SJCRH30 (cell line): ENCODE measurements at regions not wholly inside any gene's neighbourhood (a gene's known extent, or its start where the extent isn't known, plus 50 kb on each side); places are given as distances from the start of the nearest gene placed in this dataset.
"Not testable (repeated sequence)": the region's sequence is repeated elsewhere in the genome, so short reads cannot be mapped to it uniquely, and the experiment has no call there.

Experiments
- DNase-seq, 2 experiments: peaks; one replicate each; pipeline ENCODE4 v3.0.0-alpha.2; 2015 to 2020
- H3K27ac ChIP-seq: fragments of 250-450 bp; sonication (Bioruptor Pico); 2 replicates; pipeline ENCODE4 v1.5.1; 2020; ENCODE audit warnings: mild to moderate bottlenecking, moderate library complexity
- H3K27me3 ChIP-seq: fragments of 250-450 bp; sonication (Bioruptor Pico); 2 replicates; pipeline ENCODE4 v1.5.1; 2020; ENCODE audit warnings: mild to moderate bottlenecking, moderate library complexity
- H3K36me3 ChIP-seq: fragments of 250-450 bp; sonication (Bioruptor Pico); 2 replicates; pipeline ENCODE4 v1.5.1; 2020; ENCODE audit warnings: mild to moderate bottlenecking, moderate library complexity
- H3K4me1 ChIP-seq: fragments of 250-450 bp; sonication (Bioruptor Pico); 2 replicates; pipeline ENCODE4 v1.5.1; 2020; ENCODE audit warnings: mild to moderate bottlenecking, moderate library complexity
- H3K4me3 ChIP-seq: fragments of 250-450 bp; sonication (Bioruptor Pico); 2 replicates; pipeline ENCODE4 v1.5.1; 2020; ENCODE audit warnings: mild to moderate bottlenecking, moderate library complexity
- H3K9me3 ChIP-seq: fragments of 250-450 bp; sonication (Bioruptor Pico); replicated peaks from 2 replicates; pipeline ENCODE4 v1.5.1; 2020; ENCODE audit warnings: mild to moderate bottlenecking, moderate library complexity

GRCh38 chr4:12472087-12472486, 1012.1 kb downstream of the RAB28 start:
- Histone ChIP-seq H3K27ac (no peak overlapping the region), H3K36me3 (no peaks in the 10 kb centered on the region), H3K4me3 (no peak overlapping the region), H3K4me1 (no peaks in the 10 kb centered on the region), H3K9me3 (no peaks in the 10 kb centered on the region), H3K27me3 (no peaks in the 10 kb centered on the region)
- DNase-seq = no peak

- no peak for DNase-seq
- no peaks in the 10 kb centered on the region for H3K9me3 ChIP-seq
- H3K4me3 ChIP-seq = no peak overlapping the region
- no peaks in the 10 kb centered on the region for H3K36me3 ChIP-seq
- no peaks in the 10 kb centered on the region for H3K4me1 ChIP-seq
- H3K27me3 ChIP-seq = no peaks in the 10 kb centered on the region
- H3K27ac ChIP-seq = no peak overlapping the region
Measured at GRCh38 chr4:12471193-12471592, 1012.9 kb downstream of the RAB28 start.

- not testable (repeated sequence) for H3K9me3 ChIP-seq, DNase-seq, H3K27me3 ChIP-seq, H3K4me1 ChIP-seq, H3K36me3 ChIP-seq, H3K4me3 ChIP-seq, H3K27ac ChIP-seq
Measured at GRCh38 chr4:12461576-12461975, 1022.6 kb downstream of the RAB28 start.

- no peaks in the 10 kb centered on the region for H3K4me1 ChIP-seq
- no peaks in the 10 kb centered on the region for H3K9me3 ChIP-seq
- H3K27ac ChIP-seq = no peak overlapping the region
- no peak overlapping the region for H3K4me3 ChIP-seq
- DNase-seq = no peak
- H3K27me3 ChIP-seq = 0 out of 2 replicates have a peak, but pooled peaks cover 3% of the 10 kb centered on the region
- H3K36me3 ChIP-seq = no peaks in the 10 kb centered on the region
Measured at GRCh38 chr4:12459126-12459525, 1025.0 kb downstream of the RAB28 start.

GRCh38 chr4:12458621-12459020, 1025.5 kb downstream of the RAB28 start:
- Histone ChIP-seq H3K9me3 (no peaks in the 10 kb centered on the region), H3K4me1 (no peaks in the 10 kb centered on the region), H3K4me3 (no peak overlapping the region), H3K27ac (no peak overlapping the region), H3K36me3 (no peaks in the 10 kb centered on the region), H3K27me3 (0 out of 2 replicates have a peak, but pooled peaks cover 3% of the 10 kb centered on the region)
- DNase-seq = no peak

GRCh38 chr4:12452291-12452690, 1023.6 kb upstream of the HS3ST1 start:
- DNase-seq = no peak
- H3K36me3 ChIP-seq = no peaks in the 10 kb centered on the region
- H3K27me3 ChIP-seq = 0 out of 2 replicates have a peak, but pooled peaks cover 3% of the 10 kb centered on the region
- H3K9me3 ChIP-seq = 0 out of 2 replicates have a peak, but pooled peaks cover 2% of the 10 kb centered on the region
- no peak overlapping the region for H3K4me3 ChIP-seq
- no peak overlapping the region for H3K27ac ChIP-seq
- H3K4me1 ChIP-seq = no peaks in the 10 kb centered on the region

GRCh38 chr4:12447451-12447850, 1018.8 kb upstream of the HS3ST1 start:
- no peak overlapping the region for H3K27ac ChIP-seq
- H3K4me3 ChIP-seq = no peak overlapping the region
- H3K27me3 ChIP-seq = no peaks in the 10 kb centered on the region
- H3K9me3 ChIP-seq = 0 out of 2 replicates have a peak, but pooled peaks cover 2% of the 10 kb centered on the region
- DNase-seq = no peak
- H3K4me1 ChIP-seq = no peaks in the 10 kb centered on the region
- H3K36me3 ChIP-seq = no peaks in the 10 kb centered on the region

GRCh38 chr4:12446657-12447185, 1018.0 kb upstream of the HS3ST1 start:
- no peak for DNase-seq
- Histone ChIP-seq H3K27me3 (no peaks in the 10 kb centered on the region), H3K4me1 (no peaks in the 10 kb centered on the region), H3K27ac (no peak overlapping the region), H3K4me3 (no peak overlapping the region), H3K36me3 (no peaks in the 10 kb centered on the region), H3K9me3 (0 out of 2 replicates have a peak, but pooled peaks cover 2% of the 10 kb centered on the region)

- no peaks in the 10 kb centered on the region for H3K4me1 ChIP-seq
- DNase-seq = peak in 1 of 2 experiments; percentile 4
- H3K4me3 ChIP-seq = no peak overlapping the region
- no peak overlapping the region for H3K27ac ChIP-seq
- no peaks in the 10 kb centered on the region for H3K36me3 ChIP-seq
- 0 out of 2 replicates have a peak, but pooled peaks cover under 1% of the 10 kb centered on the region for H3K9me3 ChIP-seq
- H3K27me3 ChIP-seq = no peaks in the 10 kb centered on the region
Measured at GRCh38 chr4:12446256-12446655, 1017.6 kb upstream of the HS3ST1 start.

- Histone ChIP-seq H3K27ac (no peak overlapping the region), H3K36me3 (no peaks in the 10 kb centered on the region), H3K4me1 (no peaks in the 10 kb centered on the region), H3K9me3 (no peaks in the 10 kb centered on the region), H3K4me3 (no peak overlapping the region), H3K27me3 (no peaks in the 10 kb centered on the region)
- peak in 1 of 2 experiments; percentile 5 for DNase-seq
Measured at GRCh38 chr4:12445711-12446235, 1017.1 kb upstream of the HS3ST1 start.

GRCh38 chr4:12439633-12440305, 1011.1 kb upstream of the HS3ST1 start:
- Histone ChIP-seq H3K27ac (no peak overlapping the region), H3K27me3 (no peaks in the 10 kb centered on the region), H3K4me1 (no peaks in the 10 kb centered on the region), H3K4me3 (no peak overlapping the region), H3K9me3 (no peaks in the 10 kb centered on the region), H3K36me3 (no peaks in the 10 kb centered on the region)
- DNase-seq = no peak

GRCh38 chr4:12431259-12431658, 1002.6 kb upstream of the HS3ST1 start:
- not testable (repeated sequence) for H3K9me3 ChIP-seq, H3K4me1 ChIP-seq, H3K36me3 ChIP-seq, H3K27me3 ChIP-seq, DNase-seq, H3K27ac ChIP-seq, H3K4me3 ChIP-seq

- H3K27ac ChIP-seq = no peak overlapping the region
- no peaks in the 10 kb centered on the region for H3K9me3 ChIP-seq
- no peak overlapping the region for H3K4me3 ChIP-seq
- H3K27me3 ChIP-seq = no peaks in the 10 kb centered on the region
- H3K4me1 ChIP-seq = no peaks in the 10 kb centered on the region
- no peaks in the 10 kb centered on the region for H3K36me3 ChIP-seq
- DNase-seq = no peak
Measured at GRCh38 chr4:12421364-12421763, 992.7 kb upstream of the HS3ST1 start.

- Histone ChIP-seq H3K4me3 (no peak overlapping the region), H3K9me3 (no peaks in the 10 kb centered on the region), H3K36me3 (no peaks in the 10 kb centered on the region), H3K27ac (no peak overlapping the region), H3K4me1 (no peaks in the 10 kb centered on the region), H3K27me3 (no peaks in the 10 kb centered on the region)
- no peak for DNase-seq
Measured at GRCh38 chr4:12416755-12417154, 988.1 kb upstream of the HS3ST1 start.

- no peaks in the 10 kb centered on the region for H3K36me3 ChIP-seq
Measured at GRCh38 chr4:12414181-12414812, 985.6 kb upstream of the HS3ST1 start.

More at GRCh38 chr4:12414181-12414812, 985.6 kb upstream of the HS3ST1 start:
- Histone ChIP-seq H3K4me1 (no peaks in the 10 kb centered on the region), H3K27me3 (no peaks in the 10 kb centered on the region), H3K4me3 (no peak overlapping the region), H3K9me3 (no peaks in the 10 kb centered on the region), H3K27ac (no peak overlapping the region)
- no peak for DNase-seq
